ENCODE measurements at regions not wholly inside any gene's neighbourhood (a gene's known extent, or its start where the extent isn't known, plus 50 kb on each side); places are given as distances from the start of the nearest gene placed in this dataset.
"Not testable (repeated sequence)": the region's sequence is repeated elsewhere in the genome, so short reads cannot be mapped to it uniquely, and the experiment has no call there.

DNA sequence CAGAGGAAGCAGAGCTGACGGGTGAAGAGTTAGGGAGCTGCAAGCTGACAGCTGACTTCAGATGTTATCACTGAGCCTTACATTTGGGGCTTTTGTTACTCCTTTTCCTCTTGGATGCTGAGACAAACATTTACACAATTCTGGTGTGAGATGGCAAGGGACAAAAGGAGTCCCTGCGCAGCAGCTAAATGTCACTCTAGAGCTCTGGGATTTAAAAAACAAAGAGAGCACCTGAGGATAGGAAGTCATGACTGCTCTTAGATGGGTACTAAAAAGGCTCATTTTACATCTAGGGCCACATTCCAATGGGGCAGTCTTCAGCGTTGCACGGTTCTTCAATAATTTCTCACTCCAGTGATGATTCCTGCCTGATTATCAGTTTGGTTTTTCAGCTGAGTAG lies 204.5 kb downstream of the RAB38 start:
- no peak for DNase-seq

DNA sequence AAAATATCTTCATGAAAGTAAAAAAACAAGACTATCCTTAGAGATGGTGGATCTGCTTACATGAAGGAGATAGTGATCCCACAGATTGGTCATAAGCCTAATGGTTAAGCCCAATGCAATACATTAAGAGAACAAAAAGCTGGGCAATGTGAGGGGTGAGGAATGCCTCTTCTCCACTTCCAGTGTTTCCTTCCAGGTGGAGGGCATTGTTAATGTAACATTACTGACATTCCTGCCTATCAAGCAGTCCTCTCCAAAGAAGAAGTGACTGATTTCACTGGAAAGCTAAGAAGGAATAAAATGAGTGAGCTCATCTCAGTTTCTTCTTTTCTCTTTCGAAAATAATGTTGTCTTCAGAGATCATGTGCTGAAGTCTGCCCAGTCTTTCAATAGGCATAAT lies 207.8 kb downstream of the RAB38 start:
- no peak for DNase-seq

DNA sequence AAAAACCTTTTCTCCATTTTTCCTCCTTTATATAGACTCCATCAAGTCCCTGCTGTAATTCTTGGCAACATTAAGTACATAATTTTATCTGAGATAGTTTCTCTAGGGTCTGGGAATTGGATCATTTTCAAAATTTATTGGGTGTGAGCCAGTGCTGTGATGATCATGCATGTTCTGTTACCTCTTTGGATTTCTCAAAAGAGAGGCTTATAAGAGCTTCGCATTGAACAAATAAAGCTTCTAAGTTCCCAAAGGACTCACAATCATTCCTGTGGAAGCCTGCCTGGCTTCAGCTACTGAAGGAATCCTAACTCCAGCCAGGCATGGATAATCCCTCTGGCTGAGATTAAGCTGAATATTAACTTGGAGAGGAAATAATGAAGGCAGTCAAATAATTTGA lies 208.5 kb downstream of the RAB38 start:
- DNase-seq, result no peak

DNA sequence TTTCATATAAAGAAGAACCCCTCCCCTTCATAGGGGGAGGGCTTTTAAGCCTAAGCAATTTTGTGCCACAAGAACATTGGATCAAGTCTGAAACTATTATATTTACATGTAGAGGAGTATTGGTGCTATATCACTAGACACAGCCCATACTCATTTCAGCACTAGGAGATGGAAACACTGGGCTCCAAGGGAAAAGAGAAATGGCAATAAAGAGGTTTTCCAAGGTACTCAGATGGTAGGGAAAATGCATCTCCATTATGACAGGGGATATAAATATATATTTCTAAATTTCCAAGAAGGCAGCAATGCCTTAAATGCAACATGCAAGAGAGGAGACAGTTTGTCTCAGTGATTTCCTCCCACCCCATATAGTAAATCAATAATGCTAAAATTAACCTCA lies 209.0 kb downstream of the RAB38 start:
- no peak for DNase-seq

DNA sequence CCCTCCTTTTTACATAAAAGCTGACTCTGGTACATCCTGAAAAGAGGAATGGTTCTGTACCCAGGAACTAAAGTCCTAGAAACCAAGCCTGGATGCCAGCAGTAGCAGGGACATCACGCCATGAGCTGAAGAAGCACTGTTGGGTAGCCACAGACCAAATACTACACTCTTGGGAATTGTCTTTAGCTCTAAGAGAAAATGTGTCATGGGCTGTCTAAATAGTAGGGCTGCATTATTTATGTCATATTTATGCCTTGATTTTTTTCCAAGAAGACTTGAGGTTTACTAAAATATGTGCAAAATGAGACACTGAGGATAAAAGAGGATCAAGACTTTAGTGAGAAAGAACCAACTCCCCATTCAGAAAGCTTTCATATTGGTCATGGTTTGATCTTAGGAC lies 213.6 kb downstream of the RAB38 start:
- no peak for DNase-seq

DNA sequence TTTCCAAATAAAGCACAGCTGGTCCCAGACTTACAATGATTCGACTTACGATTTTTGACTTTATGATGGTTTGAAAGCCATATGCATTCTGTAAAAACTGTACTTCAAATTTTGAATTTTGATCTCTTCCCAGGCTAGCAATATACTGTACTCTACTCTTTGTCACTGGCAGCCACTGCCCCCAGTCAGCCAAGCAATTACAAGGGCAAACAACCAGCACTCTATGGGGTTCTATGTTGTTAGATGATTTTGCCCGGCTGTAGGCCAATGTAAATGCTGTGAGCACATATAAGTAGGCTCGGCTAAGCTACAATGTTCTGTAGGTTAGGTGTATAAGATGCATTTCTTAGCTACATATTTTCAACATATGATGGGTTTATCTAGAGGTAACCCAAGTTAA lies 217.3 kb downstream of the RAB38 start:
- DNase-seq, result no peak

DNA sequence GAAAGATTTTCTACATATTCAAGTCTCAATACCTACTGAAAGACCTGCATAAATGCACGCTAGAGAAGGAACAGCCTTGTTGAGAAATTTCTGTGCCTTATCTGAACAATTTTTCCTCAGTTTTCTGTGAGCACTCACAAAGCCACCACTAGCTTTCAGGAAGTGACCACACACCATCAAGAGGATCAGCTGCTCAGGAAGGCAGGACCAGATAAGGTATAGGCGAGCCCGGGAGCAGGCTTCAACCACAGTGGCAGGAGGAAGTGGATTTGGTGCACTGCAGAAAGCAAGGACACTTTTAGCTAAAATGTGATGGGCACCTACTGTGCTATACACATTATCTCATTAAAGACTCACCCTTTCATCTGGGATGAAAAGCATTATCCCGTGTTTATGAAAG lies 220.8 kb downstream of the RAB38 start:
- DNase-seq, result no peak

DNA sequence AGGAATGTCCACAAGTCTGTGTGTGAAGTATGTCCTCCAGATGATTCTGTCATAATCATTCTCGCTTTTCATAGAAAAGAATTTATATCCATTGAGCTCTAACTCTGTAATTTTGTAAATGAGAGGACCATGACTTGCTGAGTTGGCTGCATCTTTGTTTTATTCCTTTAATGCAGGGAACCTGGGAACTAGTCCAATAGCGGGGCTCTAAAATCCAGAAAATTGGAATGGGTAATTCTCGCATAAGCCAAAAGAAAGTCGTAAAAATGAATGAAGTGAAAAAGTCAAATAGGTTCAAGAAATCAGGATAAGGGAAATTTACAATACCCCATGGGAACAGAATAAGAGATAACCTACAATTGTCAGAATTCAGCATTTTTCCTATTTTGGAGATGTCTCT lies 232.5 kb downstream of the RAB38 start:
- no peak for DNase-seq

DNA sequence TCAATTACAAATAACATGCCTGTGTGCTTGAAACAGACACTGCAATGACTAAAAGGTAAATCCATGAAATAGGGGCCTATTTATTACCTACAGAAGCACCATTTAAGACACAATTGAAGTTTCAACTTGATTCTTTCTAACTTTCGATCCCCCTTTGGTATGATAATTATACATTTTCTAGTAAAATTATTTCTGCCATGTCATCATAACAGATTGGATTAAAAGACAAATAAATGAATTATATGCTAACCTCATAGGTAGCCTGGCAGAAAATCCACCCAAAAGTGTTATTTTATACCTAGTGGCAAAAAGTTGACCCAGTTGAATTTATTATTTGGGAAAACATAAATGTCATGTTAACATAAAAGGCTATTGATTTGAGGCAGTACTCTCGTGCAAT lies 241.1 kb downstream of the RAB38 start:
- no peak for DNase-seq

DNA sequence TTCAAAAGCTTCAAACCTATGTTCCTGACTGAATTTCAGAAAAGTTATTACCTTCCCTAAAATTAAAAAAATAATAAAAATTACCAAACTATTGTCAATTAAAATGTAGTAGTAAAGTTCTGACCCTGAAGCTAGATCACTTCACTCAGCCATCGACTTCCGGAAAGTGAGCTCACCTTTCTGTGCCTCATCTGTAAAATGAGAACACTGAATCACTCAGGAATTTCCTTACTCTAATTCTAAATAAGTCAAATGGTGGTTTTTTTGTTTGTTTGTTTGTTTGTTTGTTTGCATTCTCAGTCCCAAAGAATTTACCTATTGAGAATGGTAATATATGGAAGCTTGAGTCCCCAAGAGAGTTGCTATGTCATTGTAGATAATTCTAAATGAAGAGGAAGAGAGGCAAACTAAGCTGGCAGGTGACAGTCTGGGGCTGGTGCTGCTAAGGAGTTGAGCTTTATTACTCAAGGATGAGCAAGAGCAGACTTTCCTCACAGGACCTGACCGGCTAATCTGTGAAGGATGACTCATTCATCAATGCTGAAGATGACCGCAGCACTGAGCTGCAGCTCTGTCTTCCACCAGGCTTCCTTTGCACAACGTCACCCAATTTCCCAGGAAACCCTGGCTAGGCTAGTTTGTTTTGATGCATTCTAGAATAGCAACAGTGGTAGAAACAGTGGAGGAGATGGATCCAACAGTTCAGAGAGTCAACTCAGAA lies 248.8 kb downstream of the RAB38 start:
- DNase-seq, result no peak

DNA sequence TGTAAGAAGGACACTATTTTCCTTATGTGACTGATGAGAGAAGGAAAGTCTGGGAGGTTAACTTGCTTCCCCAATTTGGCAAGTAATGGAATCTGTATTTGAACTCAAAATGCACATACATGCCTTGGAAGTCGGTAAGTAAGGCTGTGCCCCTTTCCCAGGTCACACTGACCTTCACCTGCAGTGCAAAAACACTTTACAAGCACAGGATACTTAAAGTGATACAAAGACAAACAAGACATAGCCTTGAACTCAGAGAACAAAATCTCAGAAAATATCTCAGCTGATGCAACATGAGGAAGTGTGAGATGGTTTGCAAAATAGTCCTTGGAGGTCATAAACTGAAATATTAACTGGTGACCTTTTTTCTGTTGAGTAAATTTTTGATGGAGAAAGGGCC lies 251.1 kb downstream of the RAB38 start:
- DNase-seq, result no peak

DNA sequence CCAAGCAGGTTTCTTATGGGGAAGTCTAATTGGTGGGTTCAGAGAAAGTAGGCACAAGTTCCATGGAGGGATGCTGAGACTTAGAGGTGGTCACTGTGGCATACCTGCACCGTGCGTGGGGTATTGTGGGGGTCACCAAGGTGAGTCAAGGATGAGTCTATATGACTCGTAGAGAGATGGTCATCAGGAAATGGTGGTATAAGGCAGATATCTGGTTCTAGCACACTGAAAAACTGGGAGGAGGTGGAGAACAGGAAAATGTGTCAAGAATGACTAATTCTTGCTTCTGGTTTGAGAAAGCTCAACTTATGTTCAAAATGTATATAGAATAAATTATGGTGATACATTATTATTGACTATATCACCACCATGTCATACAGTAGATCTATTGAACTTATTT lies 258.1 kb downstream of the RAB38 start:
- DNase-seq, result no peak

DNA sequence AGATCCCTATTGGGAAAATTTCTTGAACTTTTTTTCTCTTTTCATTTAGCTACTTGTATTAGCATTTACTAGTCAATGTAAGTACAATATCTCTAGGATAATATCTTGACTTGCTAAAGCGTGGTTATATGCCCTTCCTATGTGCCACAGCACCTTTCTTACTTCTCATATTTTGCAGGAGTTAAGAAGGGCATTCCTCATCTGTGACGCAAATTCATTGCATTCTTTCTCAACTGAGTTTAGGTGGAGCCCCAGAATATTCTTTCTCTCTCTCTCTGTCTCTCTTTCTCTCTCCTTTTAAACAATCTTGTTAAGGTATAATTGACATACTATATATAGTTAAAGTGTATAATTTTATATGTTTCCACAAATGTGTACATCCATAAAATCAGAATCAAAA lies 266.1 kb downstream of the RAB38 start:
- no peak for DNase-seq

DNA sequence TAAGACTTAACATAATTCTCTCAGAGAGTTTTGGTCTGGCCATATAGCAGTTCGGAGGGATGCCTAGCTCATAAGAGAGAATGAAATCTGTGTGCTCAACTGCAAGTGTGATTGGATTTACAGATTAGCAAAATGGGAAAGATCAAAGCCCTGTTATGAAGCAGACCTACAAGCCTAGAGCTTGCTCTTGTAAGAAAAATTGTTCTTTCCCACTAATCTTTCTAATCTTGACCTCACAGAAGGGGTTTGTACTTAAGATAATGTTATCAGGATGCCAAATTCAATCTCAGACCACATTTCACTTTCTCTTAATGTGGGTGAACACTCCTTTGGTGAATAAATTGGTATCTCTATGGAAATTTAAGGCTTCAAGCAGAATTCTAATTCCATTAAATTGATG lies 267.2 kb downstream of the RAB38 start:
- DNase-seq, result no peak

DNA sequence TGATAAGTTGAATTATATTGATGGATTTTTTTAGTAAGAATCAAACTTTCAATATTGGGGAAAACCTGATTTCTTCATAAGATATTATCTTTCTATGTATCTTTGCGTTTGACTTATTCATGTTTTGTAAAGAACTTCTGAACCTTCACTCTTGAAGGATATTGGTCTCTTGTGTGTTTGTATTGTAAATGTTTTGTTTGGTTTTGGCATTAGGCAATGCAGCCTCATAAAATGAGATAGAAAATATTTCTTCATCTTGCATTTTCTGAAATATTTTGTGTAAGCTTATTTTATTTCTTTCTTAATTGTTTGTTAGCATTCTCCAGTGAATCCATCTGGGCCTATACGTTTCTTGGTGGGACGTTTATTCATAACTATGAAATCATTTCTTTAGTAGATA lies 271.9 kb downstream of the RAB38 start:
- DNase-seq, result no peak

DNA sequence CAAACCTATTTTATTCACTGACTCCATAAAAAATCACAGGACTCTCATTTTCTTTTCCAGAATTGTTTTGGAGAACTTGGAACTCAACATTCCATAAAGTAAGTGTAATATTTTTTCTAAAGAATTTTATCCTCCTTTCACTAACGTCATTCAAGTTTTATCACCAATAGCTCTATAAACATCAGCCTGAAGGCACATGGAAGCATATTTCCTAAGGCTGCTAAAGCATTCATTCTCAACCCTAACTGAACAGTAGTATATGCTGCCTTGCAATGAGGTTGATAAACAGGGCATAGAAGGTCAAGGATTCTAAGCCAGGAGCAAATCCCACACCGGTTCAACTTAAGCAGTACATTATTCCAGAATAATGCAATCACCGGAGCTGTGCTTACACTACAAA lies 273.9 kb downstream of the RAB38 start:
- no peak for DNase-seq

DNA sequence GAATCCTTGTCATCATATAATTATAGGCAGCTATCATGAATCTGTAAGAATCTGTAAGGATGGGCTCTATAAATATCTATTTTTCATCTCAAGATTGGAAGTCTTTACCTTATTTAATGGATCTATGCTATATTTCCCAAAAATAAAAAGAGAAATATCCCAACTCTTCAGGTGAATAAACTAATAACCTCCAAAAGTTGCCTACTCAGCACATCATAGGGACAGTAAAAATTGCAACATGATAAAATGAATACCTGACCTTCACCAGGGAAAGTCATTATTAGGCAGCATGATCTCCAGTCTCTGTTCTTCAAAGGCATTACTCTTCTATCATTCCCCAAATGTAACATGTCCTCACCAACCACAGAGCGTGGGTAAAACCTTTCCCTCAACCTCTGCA lies 277.3 kb downstream of the RAB38 start:
- no peak for DNase-seq

DNA sequence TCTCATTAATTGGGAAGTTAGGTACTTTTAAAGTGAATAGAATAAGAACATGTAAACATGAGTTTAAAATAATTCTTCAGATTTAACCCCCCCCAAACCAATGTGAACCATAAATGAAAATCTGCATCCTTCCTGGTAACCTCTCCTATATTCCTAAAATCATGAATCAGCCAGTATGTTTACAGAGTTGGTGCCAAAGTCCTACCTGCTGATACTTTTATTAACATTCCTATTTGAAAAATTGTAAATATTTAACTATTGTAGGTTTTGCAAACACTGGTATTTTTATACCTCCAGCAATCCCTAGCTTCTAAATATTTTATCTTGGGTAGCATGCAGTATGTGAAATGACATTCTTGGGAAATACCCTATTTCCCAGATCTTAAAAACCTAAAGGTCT lies 278.2 kb downstream of the RAB38 start:
- no peak for DNase-seq

DNA sequence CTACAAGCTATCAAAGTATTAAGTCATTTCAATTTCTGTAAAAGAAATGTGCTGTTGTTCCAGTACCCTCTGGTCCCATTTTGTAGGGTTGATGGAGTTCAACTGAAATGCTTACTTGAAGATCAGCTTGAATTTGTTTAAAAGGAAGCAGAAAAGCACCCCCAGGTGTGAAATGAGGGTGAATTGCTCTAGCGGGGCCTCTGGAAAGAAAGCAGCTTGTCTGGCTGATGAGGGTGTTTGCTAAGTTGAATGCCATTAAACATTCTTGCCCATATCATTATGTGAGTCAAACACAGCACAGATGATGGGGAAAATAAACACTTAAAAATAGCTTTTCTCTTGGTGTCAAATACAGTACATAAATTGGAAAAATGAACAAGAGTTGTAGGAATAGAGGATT lies 280.3 kb downstream of the RAB38 start:
- DNase-seq, result no peak

DNA sequence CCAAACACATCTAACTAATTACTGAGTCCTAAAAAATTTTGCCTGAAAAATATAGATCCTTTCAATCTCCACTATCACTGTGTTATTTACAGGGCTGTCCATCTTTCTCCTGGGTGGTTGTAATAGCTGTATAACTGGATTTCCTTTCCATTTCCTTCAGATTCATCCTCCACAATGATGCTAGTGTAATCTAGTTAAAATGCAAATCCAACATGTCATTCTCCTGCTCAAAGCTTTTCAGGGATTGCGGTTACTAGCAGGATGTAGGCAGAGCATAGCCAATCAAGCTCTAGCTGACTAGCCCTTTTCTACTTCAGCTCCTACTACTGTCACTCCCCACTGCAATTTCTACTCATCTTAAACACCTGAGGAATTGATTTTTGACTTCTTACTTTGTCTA lies 283.0 kb downstream of the RAB38 start:
- no peak for DNase-seq

DNA sequence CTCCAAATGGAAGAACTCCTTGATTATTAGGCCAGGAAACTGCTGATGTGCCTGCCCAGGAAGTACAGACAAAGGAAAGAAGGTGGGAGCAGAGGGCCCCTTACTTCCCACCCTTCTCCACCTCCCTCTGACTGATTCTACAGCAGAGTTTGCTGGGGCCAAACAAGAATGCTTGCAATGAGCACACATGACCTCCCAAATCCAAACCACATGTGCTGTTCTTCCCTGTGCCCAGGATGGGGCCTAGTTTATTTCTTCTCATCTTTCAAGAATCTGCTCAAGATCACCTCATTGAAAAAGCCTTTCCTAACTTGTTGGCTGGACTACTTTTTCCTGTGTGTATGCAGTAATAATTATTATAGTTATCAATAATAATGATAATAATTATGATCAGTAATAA lies 286.1 kb downstream of the RAB38 start:
- no peak for DNase-seq

DNA sequence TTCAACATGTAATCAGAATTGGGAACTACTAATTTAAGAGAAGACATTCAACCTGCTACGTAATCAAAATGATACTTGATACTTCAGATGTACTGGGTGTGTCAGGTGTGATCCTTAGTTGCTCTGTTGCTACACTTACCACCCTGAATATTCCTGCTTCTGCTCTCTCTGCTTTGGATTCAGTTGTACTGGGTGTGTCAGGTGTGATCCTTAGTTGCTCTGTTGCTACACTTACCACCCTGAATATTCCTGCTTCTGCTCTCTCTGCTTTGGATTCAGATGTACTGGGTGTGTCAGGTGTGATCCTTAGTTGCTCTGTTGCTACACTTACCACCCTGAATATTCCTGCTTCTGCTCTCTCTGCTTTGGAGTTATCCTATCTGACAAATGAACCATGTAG lies 290.2 kb downstream of the RAB38 start:
- not testable (repeated sequence) for DNase-seq

DNA sequence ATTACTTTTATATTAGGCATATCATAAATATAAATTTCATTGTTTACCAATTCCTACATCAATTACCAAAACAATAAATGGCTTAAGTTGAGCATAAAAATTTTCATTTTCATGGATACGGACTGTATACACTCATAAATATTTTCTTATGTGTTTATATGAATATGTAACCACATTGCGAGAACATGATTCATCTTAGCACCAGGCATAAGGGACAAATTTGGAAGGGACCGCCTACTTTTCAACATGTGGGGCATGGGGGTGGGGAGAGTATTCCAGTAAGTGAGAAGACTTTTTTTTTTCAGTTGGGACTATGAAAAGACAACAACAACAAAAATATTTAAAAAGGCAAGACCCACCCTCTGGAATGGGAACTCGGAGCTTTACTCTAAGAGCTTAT lies 296.1 kb downstream of the RAB38 start:
- DNase-seq, result no peak

DNA sequence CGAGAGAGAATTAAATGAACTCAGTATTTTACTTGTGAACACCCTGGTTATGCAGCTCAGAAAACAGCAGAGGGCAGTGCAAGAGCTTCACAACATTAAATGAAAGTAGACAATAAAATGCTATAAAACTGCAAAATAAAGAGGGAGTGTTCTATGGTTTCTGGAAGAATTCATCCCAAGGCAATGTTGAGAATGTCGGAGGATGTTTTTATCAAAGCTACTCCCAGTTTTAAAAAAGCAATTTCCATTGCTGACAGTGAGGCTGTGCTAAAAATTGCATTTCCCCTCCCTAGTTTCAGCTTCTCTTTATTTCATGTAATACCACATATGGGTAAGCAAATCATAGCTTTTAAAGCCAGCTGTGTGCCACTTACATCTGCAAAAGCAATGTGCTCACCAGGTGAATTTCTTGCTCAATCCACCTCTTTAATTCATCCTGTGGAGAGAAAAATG lies 296.8 kb downstream of the RAB38 start:
- no peak for DNase-seq

DNA sequence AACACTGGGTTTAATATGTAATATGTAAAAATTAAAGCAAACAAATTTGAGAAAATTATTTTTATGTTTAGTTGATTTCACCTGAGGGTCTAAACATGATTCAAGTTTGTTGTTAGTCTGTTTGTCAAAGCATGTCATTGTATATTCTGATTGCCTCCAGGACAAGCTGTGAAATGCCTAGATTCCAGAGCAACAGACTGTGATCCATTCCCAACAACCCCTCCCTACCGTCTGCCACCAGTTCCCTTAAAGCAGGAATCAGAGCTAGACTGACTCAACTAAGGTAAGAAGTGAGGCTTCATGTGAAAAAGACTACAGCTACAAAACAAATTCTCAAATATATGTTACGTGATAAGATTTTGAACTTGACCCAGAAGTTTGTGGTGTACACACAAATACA lies 304.2 kb downstream of the RAB38 start:
- DNase-seq, result no peak

DNA sequence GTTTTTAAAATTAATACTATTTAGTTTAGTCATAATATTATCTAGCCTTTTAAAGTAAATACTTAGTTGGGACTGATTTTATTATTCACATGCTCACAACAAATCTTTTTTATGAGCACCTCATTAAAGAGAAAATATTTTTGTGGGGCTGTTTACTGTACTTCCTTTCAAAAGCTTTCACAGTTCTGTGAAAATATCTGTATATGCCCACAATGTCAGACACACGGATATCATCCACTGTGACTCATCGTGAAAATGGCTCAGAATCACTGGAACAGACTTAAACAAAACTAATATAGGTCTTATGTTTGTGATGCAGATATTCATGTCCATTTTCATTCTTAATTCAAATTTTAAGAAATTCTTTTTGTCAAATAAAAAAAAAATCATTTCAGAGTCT lies 305.2 kb downstream of the RAB38 start:
- no peak for DNase-seq
